ENCODE measurements at regions not wholly inside any gene's neighbourhood (a gene's known extent, or its start where the extent isn't known, plus 50 kb on each side); places are given as distances from the start of the nearest gene placed in this dataset.

- no peak for TF ChIP-seq POLR2AphosphoS5 (IDR thresholded peaks at IDR 0.05; ENCODE audit: borderline replicate concordance, low read depth, low read length)
- no peak for TF ChIP-seq EZH2 (IDR thresholded peaks at IDR 0.05)
- no peak for TF ChIP-seq FOXP2 (optimal IDR thresholded peaks at IDR 0.05; ENCODE audit: control extremely low read depth, extremely low read length, insufficient read depth)
Observed at GRCh38 chr7:119711104-119711503, 561.9 kb upstream of the KCND2 start.
